GM19395 (cell line): ENCODE measurements at regions not wholly inside any gene's neighbourhood (a gene's known extent, or its start where the extent isn't known, plus 50 kb on each side); places are given as distances from the start of the nearest gene placed in this dataset.

ENCODE experiments used
- ATAC-seq: cut with Tn5 transposase; IDR thresholded peaks from one replicate; pipeline ENCODE4 v1.9.1; 2021; ENCODE audit warnings: mild to moderate bottlenecking, moderate library complexity; ENCODE audit not compliant: unreplicated experiment

GRCh38 chr2:217459016-217459415 lies 543.8 kb downstream of the TNS1 start:
- no peak for ATAC-seq

- no peak for ATAC-seq
Measured at GRCh38 chr2:217456016-217456415, 546.8 kb downstream of the TNS1 start.

- ATAC-seq = no peak
Measured at GRCh38 chr2:217452928-217453327, 549.9 kb downstream of the TNS1 start.

- ATAC-seq = no peak
Measured at GRCh38 chr2:217451666-217452065, 551.1 kb downstream of the TNS1 start.

GRCh38 chr2:217449444-217449843 lies 553.4 kb downstream of the TNS1 start:
- ATAC-seq = no peak

GRCh38 chr2:217448860-217449259 lies 553.9 kb downstream of the TNS1 start:
- ATAC-seq = no peak

GRCh38 chr2:217445723-217446122 lies 557.1 kb downstream of the TNS1 start:
- no peak for ATAC-seq

DNA sequence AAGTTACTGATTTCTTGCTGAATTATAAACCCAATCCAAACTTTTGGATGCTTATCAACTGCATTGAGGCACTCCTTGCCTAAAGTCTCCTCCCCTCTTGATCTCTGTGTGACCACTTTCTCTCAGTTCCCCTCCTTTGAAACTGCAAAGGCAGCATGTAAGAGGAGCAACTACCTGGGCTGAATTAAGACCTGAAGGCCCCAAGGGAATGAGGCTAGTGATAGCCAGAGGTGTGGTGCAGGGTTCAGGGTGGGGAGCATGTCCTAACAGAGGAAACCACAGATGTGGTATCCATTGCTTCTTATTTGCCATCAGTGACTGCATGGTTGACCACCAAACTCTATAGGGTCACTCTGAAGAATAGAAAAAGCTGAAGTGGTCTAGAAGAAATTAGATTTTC lies 557.9 kb downstream of the TNS1 start:
- peak; percentile 52 for ATAC-seq

- no peak for ATAC-seq
Measured at GRCh38 chr2:217444509-217444908, 558.3 kb downstream of the TNS1 start.

DNA sequence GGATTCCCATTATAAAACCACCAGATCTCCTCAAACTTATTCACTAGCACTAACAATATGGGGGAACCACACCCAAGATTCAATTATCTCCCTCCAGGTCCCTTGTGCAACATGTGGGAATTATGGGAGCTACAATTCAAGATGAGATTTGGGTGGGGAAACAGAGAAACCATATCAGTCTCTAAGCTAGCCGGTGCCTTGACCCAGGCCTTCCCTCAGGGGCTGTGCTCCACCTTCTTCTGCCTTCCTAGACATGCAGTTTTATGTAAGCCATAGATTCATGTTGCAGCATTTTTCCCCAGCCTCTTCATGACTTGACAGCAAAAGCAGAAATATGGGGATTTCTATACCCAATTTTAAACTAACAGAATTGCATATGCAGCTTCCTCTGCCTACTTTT lies 559.2 kb downstream of the TNS1 start:
- no peak for ATAC-seq

- peak; percentile 74 for ATAC-seq
Measured at GRCh38 chr2:217440000-217440399, 562.8 kb downstream of the TNS1 start.

GRCh38 chr2:217438821-217439220 lies 564.0 kb downstream of the TNS1 start:
- peak; percentile 60 for ATAC-seq

DNA sequence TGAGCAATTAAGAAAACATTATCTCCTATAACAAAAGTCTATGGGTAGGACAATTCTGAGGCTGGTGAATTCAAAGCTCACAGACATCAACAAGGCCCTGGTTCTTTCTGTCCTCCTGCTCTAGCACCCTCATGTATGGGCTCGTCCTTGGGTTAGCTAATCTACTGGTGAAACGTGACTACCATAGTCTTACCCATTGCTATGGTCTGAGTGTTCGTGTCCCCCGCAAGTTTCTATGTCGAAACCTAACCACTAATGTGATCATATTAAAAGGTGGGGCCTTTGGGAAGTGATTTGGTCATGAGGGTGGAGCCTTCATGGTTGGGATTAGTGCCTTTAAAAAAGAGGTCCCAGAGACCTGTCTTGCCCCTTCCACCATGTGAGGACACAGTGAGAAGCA lies 564.7 kb downstream of the TNS1 start:
- no peak for ATAC-seq

- no peak for ATAC-seq
Measured at GRCh38 chr2:217437290-217437870, 565.4 kb downstream of the TNS1 start.

GRCh38 chr2:217436386-217436785 lies 566.4 kb downstream of the TNS1 start:
- no peak for ATAC-seq

- peak; percentile 95 for ATAC-seq
Measured at GRCh38 chr2:217434180-217434975, 568.4 kb downstream of the TNS1 start.

DNA sequence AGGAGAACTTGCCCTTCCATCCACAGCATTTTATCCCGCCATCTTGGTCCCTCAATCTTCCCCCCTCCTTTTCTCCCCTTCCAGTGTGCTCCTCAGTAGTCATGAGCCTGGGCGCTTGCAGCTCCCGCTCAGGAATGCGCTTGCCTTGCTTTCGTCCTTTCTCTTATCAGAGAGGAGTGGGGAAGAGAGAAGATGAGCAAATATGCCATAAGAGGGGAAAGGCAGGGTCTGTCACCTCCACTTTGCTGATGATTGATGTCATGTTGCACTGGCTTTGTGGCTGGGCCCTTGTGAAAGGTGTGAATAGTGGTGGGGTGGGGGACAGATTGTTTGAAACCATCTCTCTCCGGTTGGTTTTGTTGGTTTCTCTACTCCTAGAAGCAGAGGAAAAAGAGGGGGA lies 569.3 kb downstream of the TNS1 start:
- no peak for ATAC-seq

- no peak for ATAC-seq
Measured at GRCh38 chr2:217431577-217432269, 571.1 kb downstream of the TNS1 start.

DNA sequence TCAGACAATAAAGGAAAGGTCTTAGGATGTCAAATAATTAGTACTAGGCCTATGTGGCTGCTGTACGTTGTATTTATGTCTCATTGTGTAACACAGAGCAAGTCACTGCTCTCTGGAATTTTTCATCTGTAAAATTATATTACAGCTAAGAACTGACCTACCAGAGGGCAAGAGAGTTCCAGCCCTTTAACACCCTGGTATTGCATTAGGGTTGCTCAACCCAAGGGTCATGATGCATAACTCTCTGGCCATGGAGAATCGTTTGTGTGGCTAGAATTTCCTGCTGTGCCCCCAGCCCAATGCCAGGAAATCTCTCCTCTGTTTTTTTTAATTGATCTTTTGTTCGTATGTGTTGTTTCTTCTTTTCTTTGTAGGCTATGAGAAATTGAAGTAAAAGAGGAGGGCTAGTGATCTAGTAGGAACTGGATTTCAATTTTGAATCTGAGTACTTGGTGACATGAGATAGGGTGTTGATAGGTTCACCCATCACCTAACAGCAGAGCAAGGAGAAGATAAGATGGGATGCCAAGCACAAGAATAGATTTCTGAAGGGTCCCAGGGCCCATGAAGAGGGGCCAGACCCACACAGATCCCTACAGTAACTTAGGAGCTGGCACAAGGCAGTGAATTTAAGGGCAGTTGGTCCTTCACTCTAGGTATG lies 571.2 kb upstream of the TNP1 start:
- no peak for ATAC-seq

DNA sequence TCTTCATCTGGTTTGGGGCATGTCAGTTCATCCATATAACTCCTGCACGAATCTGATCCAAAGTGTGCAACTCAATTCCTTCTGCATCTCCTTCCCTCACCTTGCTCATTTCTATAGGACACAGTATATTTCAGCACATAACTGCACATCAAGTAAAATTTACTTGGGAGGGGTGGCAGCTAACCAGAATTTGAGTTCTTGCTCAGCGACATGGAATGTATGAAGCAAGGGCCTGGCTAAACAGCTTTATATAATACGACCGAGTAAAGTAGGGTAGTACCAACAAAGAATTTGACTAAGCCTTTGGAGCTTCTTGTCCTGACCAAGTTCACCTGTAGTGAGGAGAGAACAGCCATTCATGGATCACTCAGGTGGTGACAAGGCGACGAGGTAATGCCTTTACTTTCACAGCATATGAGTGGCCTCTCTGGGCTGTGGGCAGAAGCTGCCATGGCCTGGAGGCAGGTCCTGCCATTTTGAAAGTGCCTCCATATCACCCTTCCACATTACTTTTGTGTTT lies 570.2 kb upstream of the TNP1 start:
- ATAC-seq = no peak

GRCh38 chr2:217421834-217422233 lies 562.0 kb upstream of the TNP1 start:
- ATAC-seq = peak; percentile 66
